VCaP (cell line): ENCODE measurements at regions not wholly inside any gene's neighbourhood (a gene's known extent, or its start where the extent isn't known, plus 50 kb on each side); places are given as distances from the start of the nearest gene placed in this dataset.
A peak's percentile ranks its signal among the peaks of the same experiment; 100 is the strongest.
"Not testable (repeated sequence)": the region's sequence is repeated elsewhere in the genome, so short reads cannot be mapped to it uniquely, and the experiment has no call there.

Source experiments
- H3K27ac ChIP-seq: fragments of 450-650 bp; 2 replicates; pipeline ENCODE4 v1.5.1; 2017
- CTCF ChIP-seq: fragments of 450-650 bp; conservative IDR thresholded peaks from 2 replicates; pipeline ENCODE4 v1.5.1; 2017; ENCODE audit warnings: mild to moderate bottlenecking, moderate library complexity

GRCh38 chr6:119493980-119494379, 144.4 kb upstream of the MAN1A1 start:
- H3K27ac ChIP-seq: peak overlapping the region; percentile 83

GRCh38 chr6:119491112-119491511, 141.6 kb upstream of the MAN1A1 start:
- H3K27ac ChIP-seq: peak overlapping the region; percentile 83; the same call in 1 of the 2 replicates

More at GRCh38 chr6:119493980-119494379, 144.4 kb upstream of the MAN1A1 start:
- TF ChIP-seq CTCF: no peak

GRCh38 chr6:119490050-119490449, 140.5 kb upstream of the MAN1A1 start:
- not testable (repeated sequence) for H3K27ac ChIP-seq

GRCh38 chr6:119484598-119484997, 135.0 kb upstream of the MAN1A1 start:
- no peak for TF ChIP-seq CTCF
- no peak overlapping the region for H3K27ac ChIP-seq

- TF ChIP-seq CTCF: no peak
- H3K27ac ChIP-seq: no peak overlapping the region
These were observed 134.3 kb upstream of the MAN1A1 start for GRCh38 chr6:119483908-119484307.

GRCh38 chr6:119482850-119483285, 133.3 kb upstream of the MAN1A1 start:
- no peak overlapping the region for H3K27ac ChIP-seq
- TF ChIP-seq CTCF: no peak

- TF ChIP-seq CTCF: no peak
- no peak overlapping the region for H3K27ac ChIP-seq
These were observed 132.4 kb upstream of the MAN1A1 start for GRCh38 chr6:119481976-119482375.

GRCh38 chr6:119480961-119481497, 131.5 kb upstream of the MAN1A1 start:
- H3K27ac ChIP-seq: no peak overlapping the region
- no peak for TF ChIP-seq CTCF
